ENCODE measurements at regions not wholly inside any gene's neighbourhood (a gene's known extent, or its start where the extent isn't known, plus 50 kb on each side); places are given as distances from the start of the nearest gene placed in this dataset.

DNA sequence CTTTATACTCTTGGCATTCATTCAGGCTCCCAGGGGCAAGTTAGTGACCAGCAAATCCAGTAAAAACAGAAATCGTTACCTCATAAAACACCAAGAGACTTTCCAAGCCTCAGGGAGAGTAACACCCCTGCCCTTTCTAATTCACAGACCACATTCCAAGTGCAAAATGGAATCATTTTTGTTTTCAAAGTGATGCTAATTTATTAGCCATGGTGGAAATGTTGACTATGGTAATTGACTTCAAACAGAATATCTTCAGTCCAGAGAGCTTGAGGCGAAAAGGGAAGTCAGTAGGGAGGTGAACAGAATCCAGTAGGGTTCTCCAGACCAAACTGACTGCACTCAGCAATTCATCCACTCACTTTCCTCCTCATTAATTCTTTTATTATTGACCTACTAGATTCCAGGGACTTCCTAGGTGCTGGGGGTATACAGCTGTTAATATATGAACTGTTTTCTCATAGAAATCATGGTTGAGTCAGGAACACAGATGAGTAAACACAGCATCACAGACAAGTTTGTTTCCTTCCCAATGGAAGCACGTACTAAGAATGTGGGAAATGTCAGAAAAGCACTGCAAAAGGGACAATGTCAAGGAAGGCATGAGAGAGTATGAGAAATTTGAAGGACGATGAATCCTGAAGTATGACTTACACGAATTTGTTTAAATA is 388.5 kb upstream of the C1orf87 start:
- Histone ChIP-seq H3K27ac (no peak overlapping the region), H3K27me3 (no peaks in the 10 kb centered on the region), H3K4me1 (no peaks in the 10 kb centered on the region), H3K9me3 (peaks cover 2% of the 10 kb centered on the region), H3K36me3 (no peaks in the 10 kb centered on the region), H3K4me3 (no peak overlapping the region)
- WGBS: 65% methylated on average over 5 of the region's 5 CpGs
- TF ChIP-seq, protein P1, sequence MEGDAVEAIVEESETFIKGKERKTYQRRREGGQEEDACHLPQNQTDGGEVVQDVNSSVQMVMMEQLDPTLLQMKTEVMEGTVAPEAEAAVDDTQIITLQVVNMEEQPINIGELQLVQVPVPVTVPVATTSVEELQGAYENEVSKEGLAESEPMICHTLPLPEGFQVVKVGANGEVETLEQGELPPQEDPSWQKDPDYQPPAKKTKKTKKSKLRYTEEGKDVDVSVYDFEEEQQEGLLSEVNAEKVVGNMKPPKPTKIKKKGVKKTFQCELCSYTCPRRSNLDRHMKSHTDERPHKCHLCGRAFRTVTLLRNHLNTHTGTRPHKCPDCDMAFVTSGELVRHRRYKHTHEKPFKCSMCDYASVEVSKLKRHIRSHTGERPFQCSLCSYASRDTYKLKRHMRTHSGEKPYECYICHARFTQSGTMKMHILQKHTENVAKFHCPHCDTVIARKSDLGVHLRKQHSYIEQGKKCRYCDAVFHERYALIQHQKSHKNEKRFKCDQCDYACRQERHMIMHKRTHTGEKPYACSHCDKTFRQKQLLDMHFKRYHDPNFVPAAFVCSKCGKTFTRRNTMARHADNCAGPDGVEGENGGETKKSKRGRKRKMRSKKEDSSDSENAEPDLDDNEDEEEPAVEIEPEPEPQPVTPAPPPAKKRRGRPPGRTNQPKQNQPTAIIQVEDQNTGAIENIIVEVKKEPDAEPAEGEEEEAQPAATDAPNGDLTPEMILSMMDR (IDR thresholded peaks at IDR 0.05): no peak
- TF ChIP-seq POLR2A (IDR thresholded peaks at IDR 0.05) (no peak), POLR2AphosphoS5 (IDR thresholded peaks at IDR 0.05) (no peak), EP300 (IDR thresholded peaks at IDR 0.05) (no peak)
- no peak for DNase-seq (ENCODE audit: low spot score in 2 of 2)

DNA sequence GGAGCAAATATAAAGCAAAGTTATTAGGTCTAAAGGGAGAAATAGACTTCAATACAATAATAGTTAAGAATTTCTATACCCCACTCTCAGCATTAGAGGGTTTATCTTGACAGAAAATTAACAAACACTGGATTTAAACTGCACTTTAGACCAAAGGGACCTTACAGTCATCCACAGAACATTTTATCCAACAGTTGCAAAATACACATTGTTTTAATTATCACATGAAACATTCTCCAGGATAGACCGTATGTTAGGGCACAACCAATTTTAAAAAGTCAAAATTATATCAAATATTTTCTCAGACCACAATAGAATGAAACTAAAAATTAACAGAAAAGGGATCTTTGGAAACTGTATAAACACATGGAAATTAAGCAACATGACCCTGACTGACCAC is 384.5 kb upstream of the C1orf87 start:
- Histone ChIP-seq H3K4me1 (no peaks in the 10 kb centered on the region), H3K4me3 (no peak overlapping the region), H3K9me3 (peaks cover 4% of the 10 kb centered on the region), H3K27ac (no peak overlapping the region), H3K27me3 (no peaks in the 10 kb centered on the region), H3K36me3 (no peaks in the 10 kb centered on the region)
- TF ChIP-seq, protein P1 (IDR thresholded peaks at IDR 0.05): no peak
- TF ChIP-seq POLR2A (IDR thresholded peaks at IDR 0.05) (no peak), EP300 (IDR thresholded peaks at IDR 0.05) (no peak)
- DNase-seq (ENCODE audit: low spot score in 2 of 2): no peak
- WGBS: 63% methylated on average over 1 of the region's 1 CpG

DNA sequence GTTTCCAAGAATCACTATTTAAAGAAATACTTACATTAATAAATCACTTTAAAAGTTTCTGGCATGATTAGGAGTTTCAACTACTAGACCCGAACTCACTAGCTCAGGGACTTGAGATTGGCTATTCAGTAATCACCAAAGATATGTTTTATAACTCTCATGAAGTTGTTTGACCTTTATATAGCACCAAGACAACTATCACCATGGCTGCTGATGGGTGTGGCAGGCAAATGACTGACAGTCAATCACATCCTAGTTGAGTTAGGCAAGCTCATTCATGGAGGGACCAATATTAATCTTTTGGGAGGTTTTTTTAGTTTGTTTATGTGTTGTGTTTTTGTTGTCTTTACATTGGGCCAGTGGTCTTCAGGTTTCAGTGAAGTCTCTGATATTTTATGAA is 376.3 kb upstream of the C1orf87 start:
- no peak for TF ChIP-seq EP300 (IDR thresholded peaks at IDR 0.05)
- TF ChIP-seq, protein P1 (IDR thresholded peaks at IDR 0.05): no peak
- no peak for TF ChIP-seq POLR2AphosphoS5 (IDR thresholded peaks at IDR 0.05)
- no peak for TF ChIP-seq POLR2A (IDR thresholded peaks at IDR 0.05)
- no peak for DNase-seq (ENCODE audit: low spot score in 2 of 2)
- WGBS: 84% methylated on average over 1 of the region's 1 CpG

DNA sequence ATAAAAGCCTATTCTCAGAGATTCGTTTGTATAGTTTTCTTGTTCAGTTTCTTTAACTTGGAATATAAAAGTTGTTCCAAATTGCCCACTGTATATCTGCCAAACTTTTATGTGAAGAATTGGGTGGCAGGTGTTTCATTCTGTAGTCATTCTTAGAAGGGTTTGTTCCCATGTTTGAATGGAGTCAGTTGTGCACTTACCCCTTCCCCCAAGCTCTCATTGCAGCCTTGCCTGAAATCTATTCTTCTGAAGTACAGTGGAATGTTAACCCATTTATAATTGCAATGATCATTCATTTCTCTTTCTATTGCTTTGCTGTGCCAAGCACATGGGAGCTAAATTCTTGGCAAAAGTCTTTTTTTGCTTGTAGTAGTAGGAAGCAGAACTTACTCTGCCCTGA is 375.3 kb upstream of the C1orf87 start:
- no peak for DNase-seq (ENCODE audit: low spot score in 2 of 2)
- Histone ChIP-seq H3K36me3 (no peaks in the 10 kb centered on the region), H3K27me3 (no peaks in the 10 kb centered on the region), H3K4me3 (no peak overlapping the region), H3K4me1 (no peaks in the 10 kb centered on the region), H3K27ac (no peak overlapping the region), H3K9me3 (no peaks in the 10 kb centered on the region)
- WGBS: 45% methylated on average over 1 of the region's 1 CpG
- TF ChIP-seq POLR2AphosphoS5 (IDR thresholded peaks at IDR 0.05): no peak
- no peak for TF ChIP-seq EP300 (IDR thresholded peaks at IDR 0.05)
- TF ChIP-seq POLR2A (IDR thresholded peaks at IDR 0.05): no peak
- TF ChIP-seq, protein P1 (IDR thresholded peaks at IDR 0.05): no peak

More for the DNA sequence above, 376.3 kb upstream of the C1orf87 start:
- Histone ChIP-seq H3K36me3 (no peaks in the 10 kb centered on the region), H3K4me3 (no peak overlapping the region), H3K27ac (no peak overlapping the region), H3K9me3 (no peaks in the 10 kb centered on the region), H3K4me1 (no peaks in the 10 kb centered on the region), H3K27me3 (no peaks in the 10 kb centered on the region)

DNA sequence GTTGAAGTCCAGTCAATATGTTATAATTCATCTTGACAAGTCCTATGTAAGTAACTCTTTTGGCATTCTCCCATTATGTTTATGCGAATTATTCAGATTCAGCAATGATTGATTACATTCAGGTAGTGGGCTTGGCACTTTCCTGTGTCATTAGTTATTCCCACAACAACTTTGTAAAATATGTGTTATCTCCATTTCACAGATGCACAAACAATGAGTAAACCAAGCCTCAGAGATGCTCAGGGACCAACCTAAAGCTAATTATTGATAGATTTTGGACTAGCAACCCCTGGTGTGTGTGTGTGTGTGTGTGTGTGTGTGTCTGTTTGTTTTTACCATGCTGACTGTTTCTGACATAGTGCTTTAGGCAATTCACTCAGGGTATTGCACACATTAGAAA is 371.1 kb upstream of the C1orf87 start:
- Histone ChIP-seq H3K4me3 (no peak overlapping the region), H3K36me3 (no peaks in the 10 kb centered on the region), H3K4me1 (no peaks in the 10 kb centered on the region), H3K27me3 (no peaks in the 10 kb centered on the region), H3K9me3 (no peaks in the 10 kb centered on the region), H3K27ac (no peak overlapping the region)
- no peak for TF ChIP-seq POLR2A (IDR thresholded peaks at IDR 0.05)
- no peak for TF ChIP-seq POLR2AphosphoS5 (IDR thresholded peaks at IDR 0.05)
- TF ChIP-seq, protein P1 (IDR thresholded peaks at IDR 0.05): no peak
- no peak for TF ChIP-seq EP300 (IDR thresholded peaks at IDR 0.05)
- no peak for DNase-seq (ENCODE audit: low spot score in 2 of 2)
- 83% methylated on average over 1 of the region's 1 CpG for WGBS

All from suprapubic skin (tissue), 4 donors.